ENCODE measurements at regions not wholly inside any gene's neighbourhood (a gene's known extent, or its start where the extent isn't known, plus 50 kb on each side); places are given as distances from the start of the nearest gene placed in this dataset.

- WGBS = no CpG with 5 or more reads among the region's 1 CpG
- no peak overlapping the region for H3K9ac ChIP-seq (ENCODE audit: low read depth, low read length)
- H3K4me3 ChIP-seq (ENCODE audit: low read length) = no peak overlapping the region
- H3K9me3 ChIP-seq (ENCODE audit: insufficient read depth, low read depth, low read length) = peaks cover 34% of the 10 kb centered on the region
- no peak overlapping the region for H3K27ac ChIP-seq (ENCODE audit: low read depth, low read length)
- no peaks in the 10 kb centered on the region for H3K36me3 ChIP-seq (ENCODE audit: insufficient read depth, low read length)
- no peaks in the 10 kb centered on the region for H3K27me3 ChIP-seq (ENCODE audit: insufficient read depth, low read length)
- H3K4me1 ChIP-seq (ENCODE audit: insufficient read depth, low read length) = peaks cover 5% of the 10 kb centered on the region; the same call in 1 of the 2 replicates
Observed at GRCh38 chr21:23215261-23215660, 2217.1 kb downstream of the NCAM2 start.

Data from HUES64 (cell line).